ENCODE measurements at regions not wholly inside any gene's neighbourhood (a gene's known extent, or its start where the extent isn't known, plus 50 kb on each side); places are given as distances from the start of the nearest gene placed in this dataset.

DNA sequence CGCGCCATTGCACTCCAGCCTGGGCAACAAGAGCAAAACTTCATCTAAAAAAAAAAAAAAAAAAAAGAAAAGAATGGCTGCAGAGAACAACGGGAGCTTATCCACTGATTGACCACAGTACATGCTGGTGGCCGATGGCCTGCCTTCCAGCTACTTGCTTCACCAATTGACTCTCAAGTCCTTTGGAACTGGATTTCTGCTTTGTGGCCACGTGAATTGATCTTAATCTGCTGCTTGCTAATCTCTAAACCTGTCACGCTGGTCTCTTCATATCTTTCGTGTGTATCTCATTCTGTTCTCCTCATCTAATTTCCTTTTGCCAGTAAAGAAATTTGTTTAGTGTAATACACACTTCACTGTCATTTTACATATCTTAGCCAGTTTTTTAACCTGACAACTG, 512.5 kb upstream of the CNTNAP5 start:
- TF ChIP-seq, protein P1, sequence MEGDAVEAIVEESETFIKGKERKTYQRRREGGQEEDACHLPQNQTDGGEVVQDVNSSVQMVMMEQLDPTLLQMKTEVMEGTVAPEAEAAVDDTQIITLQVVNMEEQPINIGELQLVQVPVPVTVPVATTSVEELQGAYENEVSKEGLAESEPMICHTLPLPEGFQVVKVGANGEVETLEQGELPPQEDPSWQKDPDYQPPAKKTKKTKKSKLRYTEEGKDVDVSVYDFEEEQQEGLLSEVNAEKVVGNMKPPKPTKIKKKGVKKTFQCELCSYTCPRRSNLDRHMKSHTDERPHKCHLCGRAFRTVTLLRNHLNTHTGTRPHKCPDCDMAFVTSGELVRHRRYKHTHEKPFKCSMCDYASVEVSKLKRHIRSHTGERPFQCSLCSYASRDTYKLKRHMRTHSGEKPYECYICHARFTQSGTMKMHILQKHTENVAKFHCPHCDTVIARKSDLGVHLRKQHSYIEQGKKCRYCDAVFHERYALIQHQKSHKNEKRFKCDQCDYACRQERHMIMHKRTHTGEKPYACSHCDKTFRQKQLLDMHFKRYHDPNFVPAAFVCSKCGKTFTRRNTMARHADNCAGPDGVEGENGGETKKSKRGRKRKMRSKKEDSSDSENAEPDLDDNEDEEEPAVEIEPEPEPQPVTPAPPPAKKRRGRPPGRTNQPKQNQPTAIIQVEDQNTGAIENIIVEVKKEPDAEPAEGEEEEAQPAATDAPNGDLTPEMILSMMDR (IDR thresholded peaks at IDR 0.05), result no peak
- TF ChIP-seq POLR2AphosphoS5 (IDR thresholded peaks at IDR 0.05; ENCODE audit: low read depth, low read length) (no peak), SIN3A (IDR thresholded peaks at IDR 0.05; ENCODE audit: borderline replicate concordance, insufficient read depth, low read depth, low read length) (no peak)
- TF ChIP-seq, protein P2, sequence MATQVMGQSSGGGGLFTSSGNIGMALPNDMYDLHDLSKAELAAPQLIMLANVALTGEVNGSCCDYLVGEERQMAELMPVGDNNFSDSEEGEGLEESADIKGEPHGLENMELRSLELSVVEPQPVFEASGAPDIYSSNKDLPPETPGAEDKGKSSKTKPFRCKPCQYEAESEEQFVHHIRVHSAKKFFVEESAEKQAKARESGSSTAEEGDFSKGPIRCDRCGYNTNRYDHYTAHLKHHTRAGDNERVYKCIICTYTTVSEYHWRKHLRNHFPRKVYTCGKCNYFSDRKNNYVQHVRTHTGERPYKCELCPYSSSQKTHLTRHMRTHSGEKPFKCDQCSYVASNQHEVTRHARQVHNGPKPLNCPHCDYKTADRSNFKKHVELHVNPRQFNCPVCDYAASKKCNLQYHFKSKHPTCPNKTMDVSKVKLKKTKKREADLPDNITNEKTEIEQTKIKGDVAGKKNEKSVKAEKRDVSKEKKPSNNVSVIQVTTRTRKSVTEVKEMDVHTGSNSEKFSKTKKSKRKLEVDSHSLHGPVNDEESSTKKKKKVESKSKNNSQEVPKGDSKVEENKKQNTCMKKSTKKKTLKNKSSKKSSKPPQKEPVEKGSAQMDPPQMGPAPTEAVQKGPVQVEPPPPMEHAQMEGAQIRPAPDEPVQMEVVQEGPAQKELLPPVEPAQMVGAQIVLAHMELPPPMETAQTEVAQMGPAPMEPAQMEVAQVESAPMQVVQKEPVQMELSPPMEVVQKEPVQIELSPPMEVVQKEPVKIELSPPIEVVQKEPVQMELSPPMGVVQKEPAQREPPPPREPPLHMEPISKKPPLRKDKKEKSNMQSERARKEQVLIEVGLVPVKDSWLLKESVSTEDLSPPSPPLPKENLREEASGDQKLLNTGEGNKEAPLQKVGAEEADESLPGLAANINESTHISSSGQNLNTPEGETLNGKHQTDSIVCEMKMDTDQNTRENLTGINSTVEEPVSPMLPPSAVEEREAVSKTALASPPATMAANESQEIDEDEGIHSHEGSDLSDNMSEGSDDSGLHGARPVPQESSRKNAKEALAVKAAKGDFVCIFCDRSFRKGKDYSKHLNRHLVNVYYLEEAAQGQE (IDR thresholded peaks at IDR 0.05; ENCODE audit: insufficient read depth in 1 of 2, low read depth in 2 of 2, low read length in 1 of 2), result no peak

All from Panc1 (cell line).